Uterus (tissue), 3 donors: ENCODE measurements at regions not wholly inside any gene's neighbourhood (a gene's known extent, or its start where the extent isn't known, plus 50 kb on each side); places are given as distances from the start of the nearest gene placed in this dataset.
A peak's percentile ranks its signal among the peaks of the same experiment; 100 is the strongest.

Experiments
- DNase-seq, 2 donors: peaks; one replicate each; pipeline ENCODE4 v3.0.0-alpha.2; 2019 to 2020
- H3K27ac ChIP-seq, 2 donors: fragments of 200-600 bp; sonication (generic); 1 replicate in 1 of 2; 2 replicates in 1 of 2; pipeline ENCODE4 v1.5.1; 2016 to 2018
- H3K27me3 ChIP-seq, 2 donors: fragments of 200-600 bp; sonication (generic); one replicate each; pipeline ENCODE4 v1.5.1; 2018 to 2019; ENCODE audit warnings: control low read depth in 1 of 2
- H3K36me3 ChIP-seq, 2 donors: fragments of 200-600 bp; sonication (generic); one replicate each; pipeline ENCODE4 v1.5.1; 2019; ENCODE audit warnings: control low read depth in 1 of 2
- H3K4me1 ChIP-seq, 2 donors: fragments of 200-600 bp; sonication (generic); one replicate each; pipeline ENCODE4 v1.5.1; 2018 to 2019; ENCODE audit warnings: control low read depth in 1 of 2
- H3K4me3 ChIP-seq, 2 donors: fragments of 200-600 bp; sonication (generic); 1 replicate in 1 of 2; 2 replicates in 1 of 2; pipeline ENCODE4 v1.5.1; 2018 to 2019; ENCODE audit warnings: mild to moderate bottlenecking in 1 of 2
- H3K9me3 ChIP-seq, 2 donors: fragments of 200-600 bp; sonication (generic); one replicate each; pipeline ENCODE4 v1.5.1; 2019; ENCODE audit warnings: control low read depth in 1 of 2
- CTCF ChIP-seq, 4 experiments: fragments of 200-600 bp in 2 of 4; fragments of 450-650 bp in 2 of 4; sonication (generic) in 2 of 4; IDR thresholded peaks; one replicate each; pipeline ENCODE4 v1.5.1; 2016 to 2019; ENCODE audit warnings: antibody characterized with exemption in 4 of 4, mild to moderate bottlenecking in 2 of 4, moderate library complexity in 1 of 4
- POLR2A ChIP-seq, 2 donors: fragments of 450-650 bp; IDR thresholded peaks; one replicate each; pipeline ENCODE4 v1.6.1; 2016; ENCODE audit warnings: antibody characterized with exemption in 2 of 2, mild to moderate bottlenecking in 1 of 2, moderate library complexity in 1 of 2
- intact Hi-C: fragments of 100-400 bp; cut with DNase I; formaldehyde crosslinking; loops from one replicate; pipeline ENCODE4 v1.15.1; 2023; ENCODE audit warnings: low total_unique reads
- donor health status: DM: yes; HTN: yes; CAD: no.

- Histone ChIP-seq H3K9me3 (no peaks in the 10 kb centered on the region), H3K36me3 (no peaks in the 10 kb centered on the region), H3K27me3 (no peaks in the 10 kb centered on the region), H3K4me1 (peaks cover 0 to 4% of the 10 kb centered on the region in 2 donors), H3K4me3 (no peak overlapping the region), H3K27ac (no peak overlapping the region)
- TF ChIP-seq POLR2A (IDR thresholded peaks at IDR 0.05) (no peak), CTCF (IDR thresholded peaks at IDR 0.05) (no peak)
- no peak for DNase-seq
- intact Hi-C loops: no loop called here
Observed at GRCh38 chr18:22552899-22553460, 135.3 kb upstream of the CTAGE1 start.

DNA sequence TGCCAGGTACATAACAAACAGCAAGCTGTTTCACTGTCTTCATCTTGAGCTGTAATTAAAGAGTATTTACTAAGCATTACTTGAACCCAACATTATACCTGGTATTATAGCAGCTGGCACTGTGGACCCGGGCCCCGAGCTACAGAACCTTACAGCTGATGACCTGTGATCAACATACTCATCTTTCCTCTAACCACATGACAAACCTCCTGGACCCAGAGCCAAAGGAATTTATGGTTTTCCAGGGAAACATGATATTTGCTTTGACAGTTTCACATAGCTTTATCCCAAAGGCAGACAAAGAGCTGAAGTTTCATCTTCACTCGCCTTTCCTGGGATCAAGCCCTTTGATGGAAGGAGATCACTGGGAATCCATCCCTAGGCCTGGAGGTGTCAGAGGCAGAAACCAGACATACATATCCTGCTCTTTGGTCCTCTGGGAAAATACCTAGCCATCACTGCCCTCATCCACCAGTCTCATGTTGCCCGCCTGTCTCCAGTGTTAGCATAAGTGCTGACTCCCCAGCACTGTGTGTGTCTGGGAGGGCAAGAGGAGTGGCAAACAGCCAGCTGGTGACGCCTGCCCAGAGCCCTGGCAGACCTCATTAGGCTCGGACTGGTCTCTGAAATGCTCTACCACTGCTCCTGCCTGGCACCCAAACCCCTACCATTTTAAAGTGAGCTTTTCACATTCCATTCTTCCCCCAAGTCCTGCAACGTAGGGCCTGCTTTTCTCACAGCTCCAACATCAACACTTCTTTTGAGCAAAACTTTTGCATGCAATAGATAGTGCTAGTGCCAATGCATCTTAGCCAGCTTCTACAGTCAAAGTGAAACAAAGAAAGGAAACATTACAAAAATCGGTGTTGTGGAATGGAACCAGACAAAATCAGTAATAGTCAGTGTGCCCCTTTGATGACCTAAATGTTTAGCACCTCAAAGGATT is 138.8 kb upstream of the CTAGE1 start:
- no peaks in the 10 kb centered on the region for H3K9me3 ChIP-seq
- H3K27me3 ChIP-seq: no peaks in the 10 kb centered on the region
- DNase-seq: peak; percentile 31 to 47
- no peak for TF ChIP-seq CTCF (IDR thresholded peaks at IDR 0.05)
- TF ChIP-seq POLR2A (IDR thresholded peaks at IDR 0.05): no peak
- peaks cover 4% of the 10 kb centered on the region in 2 donors for H3K4me1 ChIP-seq
- no peaks in the 10 kb centered on the region for H3K36me3 ChIP-seq
- H3K27ac ChIP-seq: peak overlapping the region; percentile 23 to 53
- H3K4me3 ChIP-seq: no peak overlapping the region
- intact Hi-C loops: loop anchor here (5.0 kb wide), 1 partner anchor 209 kb away; no protein-coding TSS in a partner anchor

GRCh38 chr18:22557168-22557941 is 139.6 kb upstream of the CTAGE1 start:
- peak overlapping the region; percentile 23 to 53 for H3K27ac ChIP-seq
- no peak for DNase-seq
- H3K4me1 ChIP-seq: peaks cover 4% of the 10 kb centered on the region in 2 donors
- H3K36me3 ChIP-seq: no peaks in the 10 kb centered on the region
- intact Hi-C loops: loop anchor here (5.0 kb wide), 1 partner anchor 210 kb away; no protein-coding TSS in a partner anchor
- no peaks in the 10 kb centered on the region for H3K9me3 ChIP-seq
- TF ChIP-seq POLR2A (IDR thresholded peaks at IDR 0.05) (no peak), CTCF (IDR thresholded peaks at IDR 0.05) (no peak)
- no peaks in the 10 kb centered on the region for H3K27me3 ChIP-seq
- H3K4me3 ChIP-seq: no peak overlapping the region

DNA sequence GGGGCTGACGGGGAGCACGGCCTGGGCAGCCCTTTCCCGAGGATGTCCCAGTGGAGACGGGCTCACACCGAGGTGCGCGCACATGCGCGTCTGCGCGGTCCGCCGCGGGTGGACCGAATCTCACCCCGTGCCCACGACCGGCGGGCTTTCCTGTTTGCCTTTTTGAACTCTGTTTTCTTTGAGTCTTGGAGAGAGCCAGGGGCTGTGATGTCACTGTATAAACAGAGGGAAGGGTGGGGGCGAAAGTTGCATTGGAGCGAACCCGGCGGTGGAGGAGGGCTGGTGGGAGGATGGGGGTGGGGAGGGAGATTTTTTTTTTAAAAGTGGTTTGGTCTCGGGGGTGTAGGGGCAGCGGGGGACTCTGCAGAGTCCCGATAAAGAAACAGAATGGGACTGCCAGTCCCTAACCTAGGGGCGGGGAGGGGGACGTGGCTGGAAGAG is 141.2 kb upstream of the CTAGE1 start:
- Histone ChIP-seq H3K36me3 (no peaks in the 10 kb centered on the region), H3K27ac (peak overlapping the region; percentile 92 to 96), H3K27me3 (no peaks in the 10 kb centered on the region), H3K4me1 (peaks cover 4% of the 10 kb centered on the region in 2 donors), H3K4me3 (peak overlapping the region; percentile 41 to 52), H3K9me3 (no peaks in the 10 kb centered on the region)
- DNase-seq: peak; percentile 65 to 75
- TF ChIP-seq CTCF (IDR thresholded peaks at IDR 0.05) (no peak), POLR2A (IDR thresholded peaks at IDR 0.05) (no peak)
- intact Hi-C loops: loop anchor here (5.0 kb wide), 1 partner anchor 212 kb away; no protein-coding TSS in a partner anchor
